ENCODE measurements at regions not wholly inside any gene's neighbourhood (a gene's known extent, or its start where the extent isn't known, plus 50 kb on each side); places are given as distances from the start of the nearest gene placed in this dataset.

- DNase-seq (ENCODE audit: insufficient read length, low spot score) (no peak), FAIRE-seq (no peak)
- TF ChIP-seq POU2F2 (IDR thresholded peaks at IDR 0.05; ENCODE audit: low read depth, low read length) (no peak), POLR2AphosphoS5 (IDR thresholded peaks at IDR 0.05; ENCODE audit: low read depth, low read length) (no peak), SPI1 (IDR thresholded peaks at IDR 0.05; ENCODE audit: low read depth, low read length) (no peak), PAX5 (IDR thresholded peaks at IDR 0.05; ENCODE audit: insufficient read depth, low read length, severe bottlenecking) (no peak), POLR2A (IDR thresholded peaks at IDR 0.05; ENCODE audit: low read depth, low read length) (no peak), TAF1 (IDR thresholded peaks at IDR 0.05; ENCODE audit: low read depth, low read length) (no peak)
These were observed 113.5 kb upstream of the RAB6C start for GRCh38 chr2:129865976-129866375.

GRCh38 chr2:129866391-129866790, 113.1 kb upstream of the RAB6C start:
- FAIRE-seq, result no peak
- no peak for DNase-seq (ENCODE audit: insufficient read length, low spot score)
- no peak for TF ChIP-seq SPI1 (IDR thresholded peaks at IDR 0.05; ENCODE audit: low read depth, low read length)
- TF ChIP-seq POLR2A (IDR thresholded peaks at IDR 0.05; ENCODE audit: low read depth, low read length), result no peak
- TF ChIP-seq POU2F2 (IDR thresholded peaks at IDR 0.05; ENCODE audit: low read depth, low read length), result no peak
- no peak for TF ChIP-seq TAF1 (IDR thresholded peaks at IDR 0.05; ENCODE audit: low read depth, low read length)
- no peak for TF ChIP-seq PAX5 (IDR thresholded peaks at IDR 0.05; ENCODE audit: insufficient read depth, low read length, severe bottlenecking)
- no peak for TF ChIP-seq POLR2AphosphoS5 (IDR thresholded peaks at IDR 0.05; ENCODE audit: low read depth, low read length)

- TF ChIP-seq SPI1 (IDR thresholded peaks at IDR 0.05; ENCODE audit: low read depth, low read length) (no peak), PAX5 (IDR thresholded peaks at IDR 0.05; ENCODE audit: insufficient read depth, low read length, severe bottlenecking) (no peak), POLR2A (IDR thresholded peaks at IDR 0.05; ENCODE audit: low read depth, low read length) (no peak), POLR2AphosphoS5 (IDR thresholded peaks at IDR 0.05; ENCODE audit: low read depth, low read length) (no peak), POU2F2 (IDR thresholded peaks at IDR 0.05; ENCODE audit: low read depth, low read length) (no peak)
- FAIRE-seq, result no peak
These were observed 111.3 kb upstream of the RAB6C start for GRCh38 chr2:129868151-129868550.

GRCh38 chr2:129870685-129871241, 108.7 kb upstream of the RAB6C start:
- DNase-seq (ENCODE audit: insufficient read length, low spot score) (no peak), FAIRE-seq (no peak)
- TF ChIP-seq TAF1 (IDR thresholded peaks at IDR 0.05; ENCODE audit: low read depth, low read length), result no peak
- TF ChIP-seq POU2F2 (IDR thresholded peaks at IDR 0.05; ENCODE audit: low read depth, low read length), result no peak
- TF ChIP-seq POLR2A (IDR thresholded peaks at IDR 0.05; ENCODE audit: low read depth, low read length), result no peak
- no peak for TF ChIP-seq SPI1 (IDR thresholded peaks at IDR 0.05; ENCODE audit: low read depth, low read length)
- no peak for TF ChIP-seq PAX5 (IDR thresholded peaks at IDR 0.05; ENCODE audit: insufficient read depth, low read length, severe bottlenecking)
- TF ChIP-seq POLR2AphosphoS5 (IDR thresholded peaks at IDR 0.05; ENCODE audit: low read depth, low read length), result no peak

More at GRCh38 chr2:129868151-129868550, 111.3 kb upstream of the RAB6C start:
- DNase-seq (ENCODE audit: insufficient read length, low spot score), result no peak

- DNase-seq (ENCODE audit: insufficient read length, low spot score) (no peak), FAIRE-seq (no peak)
- TF ChIP-seq SPI1 (IDR thresholded peaks at IDR 0.05; ENCODE audit: low read depth, low read length) (no peak), TAF1 (IDR thresholded peaks at IDR 0.05; ENCODE audit: low read depth, low read length) (no peak), PAX5 (IDR thresholded peaks at IDR 0.05; ENCODE audit: insufficient read depth, low read length, severe bottlenecking) (no peak), POU2F2 (IDR thresholded peaks at IDR 0.05; ENCODE audit: low read depth, low read length) (no peak), POLR2A (IDR thresholded peaks at IDR 0.05; ENCODE audit: low read depth, low read length) (no peak), POLR2AphosphoS5 (IDR thresholded peaks at IDR 0.05; ENCODE audit: low read depth, low read length) (no peak)
These were observed 107.0 kb upstream of the RAB6C start for GRCh38 chr2:129872446-129872845.

GRCh38 chr2:129876541-129876940, 102.9 kb upstream of the RAB6C start:
- DNase-seq (ENCODE audit: insufficient read length, low spot score) (no peak), FAIRE-seq (no peak)
- TF ChIP-seq POLR2A (IDR thresholded peaks at IDR 0.05; ENCODE audit: low read depth, low read length) (no peak), POU2F2 (IDR thresholded peaks at IDR 0.05; ENCODE audit: low read depth, low read length) (no peak), TAF1 (IDR thresholded peaks at IDR 0.05; ENCODE audit: low read depth, low read length) (no peak), PAX5 (IDR thresholded peaks at IDR 0.05; ENCODE audit: insufficient read depth, low read length, severe bottlenecking) (no peak), POLR2AphosphoS5 (IDR thresholded peaks at IDR 0.05; ENCODE audit: low read depth, low read length) (no peak), SPI1 (IDR thresholded peaks at IDR 0.05; ENCODE audit: low read depth, low read length) (no peak)

- DNase-seq (ENCODE audit: insufficient read length, low spot score) (peak; percentile 74), FAIRE-seq (no peak)
- TF ChIP-seq SPI1 (IDR thresholded peaks at IDR 0.05; ENCODE audit: low read depth, low read length) (no peak), TAF1 (IDR thresholded peaks at IDR 0.05; ENCODE audit: low read depth, low read length) (no peak), POLR2AphosphoS5 (IDR thresholded peaks at IDR 0.05; ENCODE audit: low read depth, low read length) (no peak), PAX5 (IDR thresholded peaks at IDR 0.05; ENCODE audit: insufficient read depth, low read length, severe bottlenecking) (no peak), POLR2A (IDR thresholded peaks at IDR 0.05; ENCODE audit: low read depth, low read length) (no peak), POU2F2 (IDR thresholded peaks at IDR 0.05; ENCODE audit: low read depth, low read length) (no peak)
These were observed 102.2 kb upstream of the RAB6C start for GRCh38 chr2:129877289-129877741.

GRCh38 chr2:129877795-129878775, 101.4 kb upstream of the RAB6C start:
- no peak for TF ChIP-seq POLR2A (IDR thresholded peaks at IDR 0.05; ENCODE audit: low read depth, low read length)
- TF ChIP-seq SPI1 (IDR thresholded peaks at IDR 0.05; ENCODE audit: low read depth, low read length), result no peak
- no peak for TF ChIP-seq TAF1 (IDR thresholded peaks at IDR 0.05; ENCODE audit: low read depth, low read length)
- no peak for TF ChIP-seq POU2F2 (IDR thresholded peaks at IDR 0.05; ENCODE audit: low read depth, low read length)
- TF ChIP-seq POLR2AphosphoS5 (IDR thresholded peaks at IDR 0.05; ENCODE audit: low read depth, low read length), result no peak
- no peak for TF ChIP-seq PAX5 (IDR thresholded peaks at IDR 0.05; ENCODE audit: insufficient read depth, low read length, severe bottlenecking)
- FAIRE-seq (no peak), DNase-seq (ENCODE audit: insufficient read length, low spot score) (peak; percentile 30)

- DNase-seq (ENCODE audit: insufficient read length, low spot score) (no peak), FAIRE-seq (no peak)
- TF ChIP-seq POLR2AphosphoS5 (IDR thresholded peaks at IDR 0.05; ENCODE audit: low read depth, low read length) (no peak), TAF1 (IDR thresholded peaks at IDR 0.05; ENCODE audit: low read depth, low read length) (no peak), SPI1 (IDR thresholded peaks at IDR 0.05; ENCODE audit: low read depth, low read length) (no peak), PAX5 (IDR thresholded peaks at IDR 0.05; ENCODE audit: insufficient read depth, low read length, severe bottlenecking) (no peak), POLR2A (IDR thresholded peaks at IDR 0.05; ENCODE audit: low read depth, low read length) (no peak), POU2F2 (IDR thresholded peaks at IDR 0.05; ENCODE audit: low read depth, low read length) (no peak)
These were observed 99.8 kb upstream of the RAB6C start for GRCh38 chr2:129879614-129880180.
